ENCODE measurements at regions not wholly inside any gene's neighbourhood (a gene's known extent, or its start where the extent isn't known, plus 50 kb on each side); places are given as distances from the start of the nearest gene placed in this dataset.
"Not testable (repeated sequence)": the region's sequence is repeated elsewhere in the genome, so short reads cannot be mapped to it uniquely, and the experiment has no call there.

DNA sequence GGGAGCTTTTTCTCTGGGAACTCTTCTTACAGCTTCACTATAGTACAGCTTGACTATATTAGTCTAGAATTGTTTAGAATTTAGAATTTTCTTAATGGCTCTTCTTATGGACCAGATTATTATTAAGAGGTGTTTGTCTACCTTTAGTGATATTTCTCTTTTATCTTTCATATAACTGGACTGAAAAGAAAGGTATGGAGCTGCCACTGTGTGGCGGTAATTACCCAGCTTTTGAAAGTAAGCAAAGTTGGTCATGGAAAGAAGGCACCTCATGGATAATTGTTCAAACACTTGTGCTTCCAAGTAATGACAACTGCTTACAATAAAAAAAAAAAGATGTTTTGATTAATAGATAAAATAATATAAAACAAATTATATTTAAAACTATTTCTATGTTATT, 1112.5 kb downstream of the TECRL start:
- DNase-seq (ENCODE audit: low read depth): peak; percentile 27

- DNase-seq (ENCODE audit: low read depth): no peak
Measured at GRCh38 chr4:63275491-63275890, 1133.8 kb downstream of the TECRL start.

GRCh38 chr4:63269156-63269555, 1140.1 kb downstream of the TECRL start:
- DNase-seq (ENCODE audit: low read depth): no peak

DNA sequence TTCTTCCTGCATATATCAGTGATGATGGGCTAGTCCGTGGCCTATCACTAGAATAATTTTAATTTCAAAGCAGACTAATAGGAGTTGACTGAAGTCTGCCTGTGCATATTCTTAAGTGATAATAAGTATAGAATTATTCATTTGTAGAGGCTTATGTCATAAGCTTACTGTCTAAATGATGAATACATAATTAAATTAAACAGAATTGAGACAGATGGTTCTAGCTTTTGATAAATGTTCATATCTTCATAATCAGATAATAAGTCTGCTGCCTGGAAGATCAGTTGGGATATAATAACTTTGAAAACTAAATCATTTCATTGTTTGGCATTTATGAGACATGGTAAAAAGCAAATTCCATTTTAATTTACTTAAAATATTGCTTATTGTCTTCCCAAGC, 1175.6 kb downstream of the TECRL start:
- DNase-seq (ENCODE audit: low read depth): no peak

GRCh38 chr4:63232058-63232457, 1177.2 kb downstream of the TECRL start:
- DNase-seq (ENCODE audit: low read depth): no peak

DNA sequence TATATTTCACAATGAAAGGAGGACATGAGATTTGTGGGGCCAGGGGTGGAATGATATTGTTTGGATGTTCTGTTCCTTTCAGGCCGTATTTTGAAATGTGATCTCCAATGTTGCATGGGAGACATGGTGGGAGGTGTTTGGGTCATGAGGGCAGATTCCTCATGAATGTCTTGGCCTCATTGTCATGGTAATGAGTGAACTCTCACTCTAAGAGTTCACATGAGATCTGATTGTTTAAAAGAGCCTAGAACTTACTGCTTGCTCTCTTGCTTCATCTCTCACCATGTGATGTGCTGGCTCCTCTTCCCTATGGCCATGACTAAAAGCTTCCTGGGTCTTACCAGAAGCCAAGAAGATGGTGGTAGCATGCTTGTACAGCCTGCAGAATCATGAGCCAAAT, 1183.0 kb downstream of the TECRL start:
- no peak for DNase-seq (ENCODE audit: low read depth)

DNA sequence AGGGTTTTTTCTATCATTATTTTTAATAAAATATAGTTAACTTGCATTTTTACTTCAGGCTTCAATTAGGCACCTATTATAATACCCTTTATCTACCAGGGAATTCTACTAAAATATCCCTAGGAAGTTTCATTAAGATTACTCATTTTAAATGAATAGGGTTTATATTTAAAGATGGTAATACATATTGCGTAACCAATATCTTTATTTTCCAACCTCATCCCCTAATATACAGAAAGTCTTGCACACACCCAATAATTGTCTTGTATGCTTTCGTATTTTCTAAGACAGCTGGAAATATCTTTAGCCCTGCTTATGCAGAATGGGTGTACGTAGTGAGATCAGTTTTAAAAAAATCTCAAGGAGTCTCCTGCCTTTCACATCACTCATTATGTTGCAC, 1186.8 kb downstream of the TECRL start:
- no peak for DNase-seq (ENCODE audit: low read depth)

GRCh38 chr4:63221477-63221876, 1187.8 kb downstream of the TECRL start:
- no peak for DNase-seq (ENCODE audit: low read depth)

DNA sequence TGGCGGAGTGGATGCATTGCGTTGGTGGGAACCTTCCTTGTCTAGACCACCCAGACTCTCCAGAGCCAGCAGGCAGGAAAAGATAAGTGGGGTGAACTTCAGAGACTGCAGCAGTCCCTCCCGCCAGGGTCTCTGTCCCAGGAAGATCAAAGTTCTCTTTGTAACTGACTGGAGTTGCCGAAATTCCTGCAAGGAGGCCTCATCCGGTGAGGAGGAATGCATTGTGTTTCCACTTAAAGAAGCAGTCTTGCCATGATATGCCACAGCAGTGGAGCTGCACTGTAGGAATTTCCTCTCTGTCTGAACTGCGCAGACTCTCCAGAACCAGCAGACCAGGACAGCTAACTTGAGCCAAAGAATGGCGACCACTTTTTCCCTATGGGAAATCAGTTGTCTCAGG, 1190.4 kb downstream of the TECRL start:
- DNase-seq (ENCODE audit: low read depth): no peak

- DNase-seq (ENCODE audit: low read depth): no peak
Measured at GRCh38 chr4:63214076-63214475, 1195.2 kb downstream of the TECRL start.

- DNase-seq (ENCODE audit: low read depth): no peak
Measured at GRCh38 chr4:63211776-63212479, 1197.3 kb downstream of the TECRL start.

DNA sequence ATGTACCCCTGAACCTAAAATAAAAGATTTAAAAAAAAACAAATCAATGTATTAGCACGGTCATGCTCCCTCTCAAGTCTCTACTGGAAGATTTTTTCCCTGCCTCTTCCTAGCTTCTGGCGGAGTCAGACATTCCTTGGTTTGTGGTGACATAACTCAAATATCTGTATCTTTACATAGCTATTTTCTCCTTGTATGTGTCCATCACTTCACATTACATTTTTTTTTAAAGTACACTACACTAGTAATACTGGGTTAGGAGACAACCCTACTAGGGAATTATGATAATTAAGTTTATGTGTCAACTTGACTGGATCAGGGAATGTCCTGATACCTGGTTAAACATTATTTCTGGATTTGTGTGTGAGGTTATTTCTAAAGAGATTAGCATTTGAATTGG, 1197.9 kb downstream of the TECRL start:
- peak; percentile 30 for DNase-seq (ENCODE audit: low read depth)

DNA sequence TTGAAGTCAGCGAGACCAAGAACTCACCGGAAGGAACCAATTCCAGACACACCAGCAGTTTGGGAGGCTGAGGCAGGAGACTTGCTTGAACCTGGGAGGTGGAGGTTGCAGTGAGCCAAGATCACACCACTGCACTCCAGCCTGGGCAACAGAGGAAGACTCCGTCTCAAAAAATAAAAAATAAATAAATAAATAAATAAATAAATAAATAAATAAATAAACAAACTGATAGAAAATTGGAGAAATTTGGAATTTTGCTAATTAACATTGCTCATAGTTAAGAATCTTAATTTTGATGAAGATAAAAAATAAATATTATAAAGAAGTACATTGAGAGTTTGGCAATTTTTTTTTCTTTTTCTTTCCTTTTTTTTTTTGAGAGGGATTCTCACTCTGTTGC, 1216.2 kb downstream of the TECRL start:
- DNase-seq (ENCODE audit: low read depth): not testable (repeated sequence)

GRCh38 chr4:63171341-63171740, 1237.9 kb downstream of the TECRL start:
- DNase-seq (ENCODE audit: low read depth): no peak

- DNase-seq (ENCODE audit: low read depth): no peak
Measured at GRCh38 chr4:63170923-63171322, 1238.3 kb downstream of the TECRL start.

DNA sequence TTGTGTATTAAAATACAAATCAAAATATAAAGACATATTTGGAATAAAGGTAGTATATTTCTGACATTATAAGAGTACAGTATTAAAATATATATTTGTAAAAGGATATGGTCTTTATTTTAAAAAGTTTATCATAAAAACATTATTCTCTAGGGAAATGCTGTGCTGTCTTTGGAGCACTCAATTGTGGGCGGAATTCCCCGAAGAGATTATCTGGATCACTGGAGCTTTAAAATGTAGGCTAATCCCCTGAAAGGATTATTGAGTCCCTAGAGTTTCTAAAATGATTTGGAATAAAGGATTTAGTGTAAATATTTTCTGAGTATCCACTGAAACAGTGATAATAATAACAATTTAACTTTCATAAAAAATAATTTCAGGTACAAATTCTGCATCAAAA, 1239.4 kb downstream of the TECRL start:
- DNase-seq (ENCODE audit: low read depth): no peak

DNA sequence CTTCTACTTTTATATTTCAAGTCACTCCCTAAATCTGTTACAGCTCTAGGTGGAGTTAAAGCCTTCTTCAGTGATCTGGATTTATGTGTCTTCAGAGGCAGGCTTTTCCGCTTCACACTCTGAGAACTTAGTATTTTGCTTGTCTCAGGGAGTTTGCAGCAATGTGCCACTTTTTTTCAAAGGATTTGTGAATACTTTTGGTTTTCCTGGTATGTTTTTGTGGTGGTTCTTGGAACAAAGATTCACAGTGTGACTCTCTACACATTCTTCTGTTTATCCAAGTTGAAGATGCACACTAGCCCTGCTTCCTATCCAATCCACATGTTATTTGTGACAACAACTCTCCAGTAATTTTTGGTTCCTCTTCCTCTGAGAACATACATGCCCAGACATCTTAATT, 1253.7 kb downstream of the TECRL start:
- no peak for DNase-seq (ENCODE audit: low read depth)

DNA sequence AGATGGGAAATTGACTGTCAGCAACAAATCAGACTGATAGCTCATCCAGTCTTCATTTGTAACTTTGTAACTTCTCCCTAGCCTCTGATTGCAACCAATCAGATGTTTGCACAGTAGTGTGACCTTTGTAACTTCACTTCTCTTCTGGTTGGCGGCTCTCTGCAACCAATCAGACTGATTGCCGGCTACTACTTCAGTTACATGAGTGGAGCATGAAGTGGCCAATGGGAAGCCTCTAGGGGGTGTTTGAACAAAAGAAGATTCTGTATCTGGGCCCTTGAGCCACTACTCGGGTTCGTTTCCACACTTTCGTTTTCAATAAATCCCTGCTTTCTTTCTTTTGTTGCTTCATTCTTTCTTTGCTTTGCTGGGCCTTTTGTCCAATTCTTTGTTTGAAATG, 1285.8 kb downstream of the TECRL start:
- DNase-seq (ENCODE audit: low read depth): no peak

DNA sequence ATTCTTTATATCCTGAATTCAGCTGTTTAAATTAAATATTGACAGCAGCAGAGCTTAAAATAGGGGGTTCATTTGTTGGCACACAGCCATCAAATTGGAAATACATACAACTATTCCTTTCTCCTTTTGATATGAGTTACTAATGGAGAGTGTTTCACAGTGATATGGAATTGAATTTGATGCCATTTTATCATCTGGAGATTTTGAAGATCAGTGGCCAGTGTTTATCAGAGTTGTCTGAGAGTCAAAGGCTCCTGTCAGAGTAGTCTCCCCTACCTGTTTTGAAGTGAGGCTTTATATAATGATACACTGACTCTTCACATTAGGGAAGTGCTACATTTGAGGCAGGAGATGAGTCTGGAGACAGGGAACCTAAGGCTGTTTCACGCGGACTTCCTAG, 1286.3 kb downstream of the TECRL start:
- no peak for DNase-seq (ENCODE audit: low read depth)

- no peak for DNase-seq (ENCODE audit: low read depth)
Measured at GRCh38 chr4:63106600-63106999, 1302.7 kb downstream of the TECRL start.

DNA sequence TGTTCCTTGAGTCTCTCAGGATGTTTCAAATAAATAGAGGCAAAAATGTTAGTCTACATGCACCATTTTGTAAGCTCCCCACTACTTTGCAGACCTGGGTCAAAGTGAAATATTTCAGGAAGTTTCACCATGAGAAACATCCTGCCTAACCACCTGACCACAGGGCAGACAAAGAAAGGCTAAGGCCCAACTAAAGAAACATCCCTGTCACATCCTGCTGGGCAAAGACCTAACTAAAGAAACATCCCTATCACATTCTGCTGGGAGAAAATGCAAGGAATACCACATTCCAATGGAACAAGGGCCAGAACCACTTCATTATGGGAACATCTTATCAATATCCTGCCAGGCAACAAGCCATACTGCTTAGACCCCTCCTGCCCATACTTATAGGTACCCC, 1303.4 kb downstream of the TECRL start:
- no peak for DNase-seq (ENCODE audit: low read depth)

- DNase-seq (ENCODE audit: low read depth): no peak
Measured at GRCh38 chr4:63090641-63091040, 1318.6 kb downstream of the TECRL start.

DNA sequence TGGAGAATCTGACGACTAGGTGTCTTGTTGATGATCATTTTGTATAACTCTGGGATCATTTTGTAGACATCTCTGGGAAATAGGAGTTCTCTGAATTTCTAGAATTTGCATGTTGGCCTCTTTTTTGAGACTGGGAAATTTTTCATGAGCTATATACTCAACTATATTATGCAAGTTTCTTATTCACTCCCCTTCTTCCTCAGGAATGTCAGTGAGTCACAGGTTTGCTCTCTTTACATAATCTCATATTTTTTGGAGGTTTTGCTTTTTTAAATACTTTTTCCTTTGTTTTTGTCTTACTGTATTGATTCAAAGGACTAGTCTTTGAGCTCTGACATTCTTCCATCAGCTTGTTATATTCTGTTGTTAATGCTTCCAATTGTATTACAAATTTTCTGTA, 1324.2 kb downstream of the TECRL start:
- DNase-seq (ENCODE audit: low read depth): peak; percentile 18

GRCh38 chr4:63080934-63081333, 1328.3 kb downstream of the TECRL start:
- no peak for DNase-seq (ENCODE audit: low read depth)

DNA sequence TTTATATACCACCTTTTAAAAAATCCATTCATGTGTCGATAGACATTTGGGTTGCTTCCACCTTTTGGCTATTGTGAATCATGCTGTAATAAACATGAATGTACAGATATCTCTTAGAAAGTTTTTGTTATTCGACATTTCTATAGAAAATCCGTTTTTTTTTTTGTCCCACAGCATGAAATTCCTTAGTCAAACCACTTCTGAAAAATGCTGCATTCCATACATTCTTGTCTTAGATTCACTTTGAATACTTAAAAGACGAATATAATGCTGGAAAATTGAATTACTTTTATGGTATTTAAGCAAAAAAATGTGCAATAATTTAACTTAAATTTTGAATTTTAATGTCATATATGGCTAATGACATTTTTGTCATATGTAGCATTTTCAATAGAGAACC, 1345.5 kb downstream of the TECRL start:
- DNase-seq (ENCODE audit: low read depth): peak; percentile 7

Data from ELR (cell line).